NCI-H460 (cell line): ENCODE measurements at regions not wholly inside any gene's neighbourhood (a gene's known extent, or its start where the extent isn't known, plus 50 kb on each side); places are given as distances from the start of the nearest gene placed in this dataset.

Experiments
- DNase-seq: peaks from one replicate; pipeline ENCODE4 v3.0.0-alpha.2; 2016; ENCODE audit warnings: low read depth; ENCODE audit errors: extremely low read depth

DNA sequence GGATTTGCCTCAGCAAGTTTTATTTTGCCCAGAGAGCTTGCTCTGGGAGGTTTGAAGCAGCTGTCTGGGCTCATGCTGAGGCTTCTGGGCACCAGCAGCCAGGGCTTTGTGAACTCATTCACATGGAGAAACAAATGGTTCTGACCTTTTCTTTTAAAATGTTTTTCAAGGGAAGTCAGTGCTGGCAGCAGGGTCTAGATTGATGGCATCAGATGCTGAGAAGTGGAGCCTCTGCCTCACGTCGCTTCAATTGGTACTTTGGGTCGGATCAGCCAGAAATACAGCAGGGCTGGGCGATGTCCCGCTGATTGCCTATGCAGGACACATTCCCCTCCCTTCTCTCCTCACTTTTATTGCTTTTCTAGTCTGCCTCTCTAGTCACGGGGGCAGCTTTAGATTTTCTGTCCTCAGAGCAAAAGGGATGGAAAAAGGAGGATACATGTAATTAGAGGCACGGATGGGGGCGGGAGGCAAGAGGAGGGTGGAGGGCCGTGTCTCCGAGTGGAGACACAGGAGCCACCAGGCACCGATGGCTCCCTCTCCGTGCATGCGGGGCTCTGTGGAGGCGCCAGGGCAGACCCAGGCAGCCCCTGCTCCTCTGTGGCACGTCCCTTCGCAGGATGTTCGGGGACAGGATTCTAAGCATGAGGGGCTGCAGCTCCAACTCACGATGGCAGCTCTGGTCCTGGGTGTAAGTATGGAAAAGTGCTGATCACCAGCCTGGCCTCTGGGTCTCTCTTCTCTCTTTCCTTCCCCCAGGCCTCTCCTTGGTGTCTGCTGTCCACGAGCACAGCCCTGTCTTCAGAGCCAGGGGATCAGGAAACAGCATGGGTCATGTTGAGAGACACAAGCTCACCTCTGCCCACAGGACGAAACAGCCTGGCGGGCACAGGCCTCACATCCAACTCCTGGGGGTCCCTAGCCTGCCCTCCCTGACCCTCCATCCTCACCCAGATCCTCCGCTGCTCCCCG, 116.1 kb downstream of the FAM43A start:
- DNase-seq = no peak

DNA sequence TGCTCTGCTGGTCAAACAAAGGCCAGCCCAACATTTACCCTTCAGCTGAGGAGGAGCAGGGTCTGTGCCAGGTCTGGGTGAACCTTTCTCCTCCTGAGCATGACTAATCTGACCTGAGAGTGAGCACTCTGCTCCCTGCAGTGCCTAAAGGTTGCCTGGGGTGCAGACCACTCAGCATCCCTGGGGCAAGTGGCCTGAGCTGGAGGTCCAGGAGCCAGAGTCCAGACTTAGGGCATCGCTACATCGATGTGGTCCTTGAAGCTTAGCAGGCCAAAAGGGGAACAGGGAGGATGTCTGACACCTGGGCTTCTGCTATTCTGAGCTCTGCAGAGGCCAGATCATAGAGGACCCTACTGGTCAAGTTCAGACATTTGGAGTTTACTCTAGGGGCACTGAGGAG, 119.1 kb downstream of the FAM43A start:
- DNase-seq = no peak

GRCh38 chr3:194805546-194805945, 119.9 kb downstream of the FAM43A start:
- DNase-seq = no peak

DNA sequence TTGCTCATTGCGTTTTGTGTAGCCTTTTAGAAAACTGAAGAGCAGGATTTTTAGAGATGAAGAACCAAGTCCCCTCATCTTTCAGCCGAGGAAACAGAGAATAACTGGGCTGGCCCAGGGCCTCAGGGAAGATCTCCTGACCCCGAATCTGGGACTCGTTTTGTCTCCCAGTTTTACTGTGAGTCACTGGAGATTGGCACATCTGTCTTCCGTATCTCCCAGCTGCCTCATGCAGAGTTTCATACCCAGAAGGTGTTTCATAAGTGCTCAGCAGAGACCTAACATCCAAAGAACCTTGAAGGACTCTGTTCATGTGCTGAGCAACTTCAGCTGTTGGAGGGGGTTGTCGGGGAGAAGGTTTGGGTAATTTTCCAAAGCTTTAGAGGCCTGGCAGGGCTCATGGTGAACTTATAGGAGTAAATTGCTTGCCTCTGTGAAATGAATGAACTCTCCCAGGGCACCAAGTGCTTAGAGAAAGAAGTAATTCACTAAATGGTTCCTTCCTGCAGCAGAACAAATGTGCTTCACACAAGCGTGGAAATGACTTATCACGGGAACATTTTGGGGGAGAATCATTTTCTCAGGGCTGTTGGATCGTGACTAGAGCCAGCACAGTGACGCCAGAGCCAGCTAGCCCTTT, 121.4 kb downstream of the FAM43A start:
- no peak for DNase-seq

DNA sequence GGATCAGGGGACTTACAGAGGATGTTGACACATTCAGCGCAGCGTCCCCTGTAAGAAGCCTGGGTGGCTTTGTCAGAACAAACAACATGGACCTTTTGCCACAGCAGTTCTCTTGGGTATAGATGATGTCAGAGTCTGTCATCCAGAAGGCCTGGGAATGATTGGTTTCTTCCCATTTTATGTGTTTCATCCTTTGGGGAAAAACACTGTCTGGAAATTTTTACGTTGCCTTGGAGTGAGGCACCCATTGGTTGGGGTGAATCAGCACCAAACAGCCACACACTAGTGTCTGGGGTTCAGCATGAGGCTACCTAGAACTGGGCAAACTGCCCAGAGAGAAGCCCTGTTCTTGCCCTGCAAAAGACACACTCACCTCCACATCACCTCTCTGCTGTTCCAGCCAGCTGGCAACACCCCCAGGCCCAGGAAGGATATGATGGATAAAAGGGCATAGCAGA, 123.0 kb downstream of the FAM43A start:
- no peak for DNase-seq

DNA sequence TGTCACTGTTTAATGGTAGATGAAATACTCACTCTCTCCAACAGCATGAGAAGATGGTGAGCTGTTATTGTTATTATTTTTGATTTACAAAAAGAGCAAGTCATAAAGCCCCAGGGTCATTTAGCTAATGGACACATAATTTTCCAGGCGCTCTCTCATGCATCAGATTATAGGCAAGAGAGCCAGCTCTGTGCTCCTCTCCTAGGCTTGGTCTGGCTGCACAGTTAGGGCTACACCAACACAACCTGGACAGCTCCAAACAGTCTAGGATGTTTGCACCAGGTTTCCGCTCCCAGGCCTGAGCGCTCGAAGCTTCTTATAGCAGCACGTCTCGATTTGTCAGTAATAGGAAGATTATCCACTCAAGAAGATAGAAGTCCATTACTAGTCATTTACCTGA, 123.7 kb downstream of the FAM43A start:
- no peak for DNase-seq

DNA sequence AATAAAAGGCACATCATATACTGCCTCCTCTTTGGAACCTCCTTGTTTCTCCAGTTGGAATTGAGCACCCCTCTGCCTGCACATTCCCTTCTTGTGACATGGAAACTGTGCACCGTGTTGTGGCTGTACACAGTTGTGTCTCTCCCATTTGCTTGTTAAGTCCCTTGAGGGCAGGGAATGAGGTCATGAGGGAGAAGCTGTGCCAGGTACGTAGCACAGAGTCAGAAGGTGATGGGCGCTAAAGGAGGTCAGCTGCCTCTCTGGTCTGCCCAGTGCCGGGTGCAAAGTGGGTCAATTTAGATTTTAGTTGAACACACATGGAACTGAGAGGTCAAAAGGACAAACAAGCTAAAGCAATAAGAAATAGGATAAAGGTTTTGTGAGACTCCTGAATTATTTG, 124.4 kb downstream of the FAM43A start:
- DNase-seq = no peak

DNA sequence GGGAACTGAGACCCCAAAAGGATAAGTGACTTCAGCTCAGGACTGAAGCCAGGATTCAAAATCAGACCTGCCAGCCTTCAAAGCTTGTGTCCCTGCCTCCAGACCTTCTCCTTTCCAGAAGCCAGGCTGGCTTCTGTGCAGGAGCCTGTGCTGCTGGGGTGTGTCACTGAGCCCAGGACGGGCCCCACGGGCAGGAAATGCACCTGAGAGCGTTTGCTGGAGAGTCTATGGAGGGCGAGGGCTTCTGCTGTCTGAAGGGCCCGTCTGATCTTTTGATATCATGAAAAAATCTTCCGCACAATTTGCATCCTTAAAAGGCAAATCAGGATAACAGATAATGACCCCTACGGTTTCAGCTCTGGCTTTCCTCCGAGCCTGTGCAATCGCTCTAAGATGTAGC, 125.4 kb downstream of the FAM43A start:
- no peak for DNase-seq

- no peak for DNase-seq
Observed at GRCh38 chr3:194812176-194812575, 126.5 kb downstream of the FAM43A start.

- DNase-seq = no peak
Observed at GRCh38 chr3:194814878-194815357, 129.2 kb downstream of the FAM43A start.

GRCh38 chr3:194816748-194817591, 131.3 kb downstream of the FAM43A start:
- DNase-seq = no peak

- no peak for DNase-seq
Observed at GRCh38 chr3:194817592-194817930, 131.9 kb downstream of the FAM43A start.

DNA sequence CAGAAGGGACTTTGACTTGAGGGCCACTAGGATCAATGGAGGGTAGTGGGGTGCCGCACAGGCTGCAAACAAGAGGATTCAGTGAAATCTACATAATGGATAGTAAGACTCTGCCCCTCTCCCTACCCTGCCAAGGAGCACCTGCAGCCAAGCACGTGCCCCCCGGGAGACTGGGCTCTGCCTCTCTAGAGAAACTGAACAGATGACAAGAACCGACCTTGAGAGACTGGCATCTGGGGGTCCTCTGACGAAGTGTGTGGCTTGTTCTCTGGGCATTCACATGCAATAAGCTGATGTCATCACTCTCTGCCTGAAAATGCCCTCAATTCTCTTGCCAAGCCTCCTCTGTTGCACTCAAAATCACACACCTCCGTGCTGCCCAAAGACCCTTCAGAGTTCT, 132.3 kb downstream of the FAM43A start:
- no peak for DNase-seq

DNA sequence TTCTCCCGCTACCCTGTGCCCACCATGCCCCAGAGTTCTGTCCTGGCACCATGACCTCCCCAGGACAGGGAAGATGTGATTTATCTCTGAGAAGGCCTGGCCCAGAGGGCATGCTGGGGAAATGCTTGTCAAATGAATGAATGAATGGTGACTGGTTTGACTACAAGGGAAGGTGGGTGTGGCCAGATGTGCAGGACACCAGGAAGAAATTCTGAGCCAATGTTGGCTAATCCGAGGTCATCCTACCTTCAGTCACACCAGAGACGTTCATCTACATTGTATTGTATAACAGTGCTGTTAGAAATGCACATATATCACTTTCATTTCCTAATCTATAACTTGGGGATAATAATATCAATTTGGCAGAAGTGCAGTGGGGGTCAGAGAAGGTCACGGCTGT, 138.4 kb downstream of the FAM43A start:
- DNase-seq = no peak

- no peak for DNase-seq
Observed at GRCh38 chr3:194824701-194825111, 139.0 kb downstream of the FAM43A start.

DNA sequence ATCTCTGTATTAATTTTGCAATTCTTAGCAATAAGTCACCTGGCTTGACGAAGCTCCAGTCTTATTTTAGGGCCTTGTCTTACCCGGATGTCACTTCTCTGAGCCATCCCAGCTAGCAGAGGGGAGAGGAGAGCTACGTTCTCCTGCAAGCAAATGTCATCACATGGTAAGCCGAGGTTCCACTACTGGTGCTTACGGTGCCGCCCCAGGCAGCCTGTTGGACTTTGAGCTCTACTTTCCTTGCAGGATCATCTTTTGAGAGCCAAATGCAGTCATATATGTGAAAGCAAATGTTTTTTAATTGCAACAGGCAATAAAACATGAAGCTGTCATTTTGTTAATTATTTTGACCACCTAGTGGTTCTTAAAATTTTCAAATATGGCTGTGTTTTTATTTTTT, 140.9 kb downstream of the FAM43A start:
- DNase-seq = no peak

DNA sequence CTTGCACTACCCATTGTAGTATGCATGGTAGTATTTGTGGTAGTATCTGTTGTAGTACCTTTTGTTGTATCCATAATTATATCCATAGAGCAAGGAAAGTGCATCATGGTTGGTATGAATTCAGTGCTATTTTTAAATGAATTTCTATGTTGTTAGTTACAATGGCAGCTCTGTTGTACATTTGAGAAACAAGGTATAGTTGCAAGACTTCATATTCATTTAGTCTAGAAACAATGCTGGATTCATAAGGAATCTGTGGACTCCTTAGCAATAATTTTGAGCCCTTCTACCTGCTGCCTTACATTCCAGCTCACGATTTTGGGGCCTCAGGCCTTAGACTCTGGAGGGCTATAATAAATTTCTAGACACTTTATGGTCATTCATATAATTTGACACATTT, 141.8 kb downstream of the FAM43A start:
- no peak for DNase-seq

DNA sequence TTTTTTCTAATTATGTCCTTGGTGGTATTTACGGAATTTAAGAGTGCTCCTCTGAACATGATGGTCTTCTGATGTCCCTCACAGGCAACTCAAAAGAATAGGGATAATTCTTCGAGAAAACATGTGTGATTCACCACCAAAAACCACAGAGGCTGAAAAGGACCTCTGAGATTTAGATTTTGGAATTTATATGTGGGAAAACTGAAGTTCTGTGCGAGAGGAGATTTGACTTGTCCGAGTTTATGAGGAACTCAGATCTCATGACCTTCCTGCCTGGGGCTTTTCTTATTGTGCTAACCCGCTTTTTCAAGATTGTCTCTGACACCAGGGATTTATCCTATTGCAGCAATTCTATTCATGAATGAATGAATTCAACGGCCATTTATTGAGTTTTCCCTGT, 142.4 kb downstream of the FAM43A start:
- no peak for DNase-seq

DNA sequence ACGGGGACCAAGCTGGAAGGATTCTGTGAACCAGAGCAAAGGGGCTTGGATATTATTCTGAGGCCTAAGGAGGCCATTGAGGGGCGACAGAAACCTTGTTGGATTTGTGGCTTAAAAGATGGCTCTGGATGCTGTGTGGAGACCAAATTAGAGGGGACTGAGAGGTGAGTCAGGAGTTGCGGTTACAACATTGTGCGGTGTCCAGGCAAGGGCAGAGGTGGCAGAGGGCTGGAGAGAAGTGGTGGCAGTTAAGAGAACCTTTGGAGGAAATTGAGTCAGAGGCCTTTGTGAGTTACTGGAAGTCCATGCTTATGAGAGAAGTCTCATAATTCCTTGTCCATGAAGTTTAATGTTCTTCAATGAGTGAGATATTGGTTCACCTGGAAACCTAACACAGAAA, 143.2 kb downstream of the FAM43A start:
- DNase-seq = no peak

DNA sequence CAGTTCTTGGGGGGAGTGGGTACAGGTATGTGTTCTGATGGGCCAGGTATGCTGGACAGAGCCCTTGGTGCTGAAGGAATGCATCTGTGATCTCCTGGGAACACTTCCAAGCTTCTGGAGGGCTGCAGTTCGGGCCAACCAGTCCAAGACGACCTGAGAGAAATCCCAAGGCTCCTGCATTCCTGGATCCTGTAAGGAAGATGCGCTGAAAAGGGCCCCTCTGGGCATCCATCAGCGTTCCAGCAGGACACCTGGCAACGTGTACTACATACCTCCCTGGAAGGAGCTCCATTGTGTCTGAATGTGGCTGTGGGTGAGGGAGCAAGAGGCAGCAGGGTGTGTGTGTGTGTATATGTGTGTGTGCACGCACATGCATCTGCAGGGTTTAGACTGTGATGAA, 144.7 kb downstream of the FAM43A start:
- no peak for DNase-seq

DNA sequence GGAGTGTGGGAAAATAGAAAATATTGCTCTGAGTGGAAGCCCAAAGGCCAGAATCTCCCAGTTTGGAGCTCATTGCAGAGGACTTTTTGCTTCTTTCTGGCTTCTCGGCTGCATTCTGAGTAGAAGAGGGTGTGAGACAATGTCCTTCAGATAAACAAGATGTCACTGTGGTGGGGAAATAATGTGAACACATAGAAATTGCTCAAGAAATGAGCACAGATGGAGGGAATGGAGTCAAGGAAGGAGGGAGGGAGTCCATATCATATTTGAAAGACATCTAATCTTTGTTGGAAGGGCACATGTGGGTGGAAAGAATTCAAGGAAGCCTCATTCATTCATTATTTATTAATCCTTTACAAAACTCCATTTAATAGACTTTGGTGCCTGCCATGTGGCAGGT, 145.3 kb downstream of the FAM43A start:
- no peak for DNase-seq
